Dermis microvascular lymphatic vessel endothelial cell (primary cell): ENCODE measurements at regions not wholly inside any gene's neighbourhood (a gene's known extent, or its start where the extent isn't known, plus 50 kb on each side); places are given as distances from the start of the nearest gene placed in this dataset.
A peak's percentile ranks its signal among the peaks of the same experiment; 100 is the strongest.

ENCODE experiments used
- DNase-seq, 2 donors: peaks; one replicate each; pipeline versions ENCODE4 v3.0.0 to v3.0.0-alpha.2; 2010; ENCODE audit warnings: low read depth in 2 of 2

DNA sequence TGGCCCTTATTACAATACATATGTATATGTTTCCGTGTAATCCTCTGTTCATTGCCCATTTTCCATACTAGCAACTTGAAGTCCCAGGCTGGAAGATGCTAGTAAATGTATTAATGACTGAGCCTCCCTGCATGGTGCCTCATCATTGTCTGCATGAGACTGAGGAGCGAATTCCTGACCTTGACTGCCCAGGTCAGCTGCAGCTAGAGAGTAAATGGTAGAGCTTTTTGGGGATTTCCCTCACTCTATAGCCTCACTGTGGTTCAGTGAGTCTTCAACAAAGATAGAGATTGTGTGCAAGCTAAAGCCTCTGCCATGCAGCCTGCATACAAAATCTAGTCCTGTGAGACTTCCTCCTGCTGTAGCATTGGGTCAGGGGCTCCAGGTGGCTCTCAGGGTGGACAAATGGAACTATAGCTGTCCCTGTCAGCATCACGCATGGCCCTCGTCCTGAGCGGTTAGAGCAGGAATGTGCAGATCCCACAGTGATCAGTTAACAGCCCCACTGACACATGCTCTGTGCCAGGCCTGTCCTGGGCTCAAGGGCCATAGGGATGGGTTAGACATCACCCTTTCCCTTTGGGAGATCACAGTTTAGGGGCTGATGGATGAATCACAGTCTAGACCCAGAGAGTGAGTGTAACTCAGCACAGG lies 741.7 kb downstream of the MATN1 start:
- DNase-seq: no peak

DNA sequence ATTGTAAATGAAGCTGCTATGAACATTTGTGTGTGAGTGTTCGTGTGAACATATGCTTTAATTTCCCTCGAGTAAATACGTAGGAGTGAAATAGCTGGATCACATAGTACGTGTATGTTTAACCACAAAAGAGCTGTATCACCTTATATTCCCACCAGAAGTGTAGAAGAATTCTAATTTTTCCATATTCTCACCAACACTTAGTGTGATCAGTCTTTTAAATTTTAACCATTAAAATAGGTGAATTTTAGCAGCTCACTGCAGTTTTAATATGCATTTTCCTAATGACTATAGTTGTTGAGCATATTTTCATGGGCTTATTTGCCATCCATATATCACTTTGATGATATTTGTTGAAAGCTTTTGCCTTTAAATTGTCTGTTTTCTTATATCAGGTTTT lies 741.2 kb downstream of the PTPRU start:
- no peak for DNase-seq

DNA sequence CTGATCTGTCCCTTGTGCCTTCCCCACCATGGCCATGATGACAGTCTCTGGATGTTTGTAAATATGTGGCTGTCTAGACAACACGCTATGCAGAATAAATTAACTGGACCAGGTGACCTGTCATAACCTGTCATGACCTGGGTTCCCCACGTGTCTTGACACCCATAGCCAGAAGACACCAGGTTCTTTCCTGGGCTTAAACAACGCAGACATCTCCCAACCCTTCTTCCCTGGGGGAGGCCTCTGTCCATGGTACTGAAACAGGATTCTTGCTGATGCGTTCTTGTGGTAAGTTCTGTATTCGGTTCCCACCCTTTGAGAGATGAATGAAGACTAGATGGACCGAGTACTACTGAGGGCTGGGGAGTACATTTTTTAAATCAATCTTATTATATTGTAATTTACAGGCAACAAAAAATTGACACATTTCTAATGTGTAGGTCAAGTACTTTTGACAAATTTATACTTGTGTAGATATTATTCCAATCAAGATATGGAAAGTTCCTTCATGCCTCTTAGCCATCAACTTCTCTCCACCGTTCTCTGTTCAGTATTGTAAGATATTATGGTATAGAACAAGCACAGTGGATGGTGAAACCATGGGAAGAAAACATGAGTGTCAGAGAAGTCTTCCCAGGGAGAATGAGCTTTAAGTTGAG lies 738.8 kb downstream of the PTPRU start:
- DNase-seq: peak; percentile 21 to 60

DNA sequence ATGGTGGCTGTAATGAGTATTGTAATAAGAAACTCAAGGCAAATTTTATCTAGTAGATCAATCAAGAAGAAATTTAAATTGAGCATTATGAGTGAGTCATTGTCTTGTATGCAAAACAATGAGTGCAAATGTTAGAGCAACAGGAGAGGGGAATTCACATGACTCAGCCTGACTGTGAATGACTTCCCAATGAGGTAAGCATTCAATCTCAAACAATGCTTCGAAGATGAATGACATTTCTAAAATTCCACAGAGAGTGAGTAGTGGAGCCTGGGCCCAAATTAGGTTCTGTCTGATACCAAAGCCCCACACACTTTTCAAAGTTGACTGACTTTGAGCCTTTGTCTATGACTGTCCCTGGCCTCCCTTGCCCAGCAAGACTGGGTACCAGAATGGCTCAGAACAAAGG lies 738.0 kb downstream of the PTPRU start:
- DNase-seq: peak; percentile 73 to 90

DNA sequence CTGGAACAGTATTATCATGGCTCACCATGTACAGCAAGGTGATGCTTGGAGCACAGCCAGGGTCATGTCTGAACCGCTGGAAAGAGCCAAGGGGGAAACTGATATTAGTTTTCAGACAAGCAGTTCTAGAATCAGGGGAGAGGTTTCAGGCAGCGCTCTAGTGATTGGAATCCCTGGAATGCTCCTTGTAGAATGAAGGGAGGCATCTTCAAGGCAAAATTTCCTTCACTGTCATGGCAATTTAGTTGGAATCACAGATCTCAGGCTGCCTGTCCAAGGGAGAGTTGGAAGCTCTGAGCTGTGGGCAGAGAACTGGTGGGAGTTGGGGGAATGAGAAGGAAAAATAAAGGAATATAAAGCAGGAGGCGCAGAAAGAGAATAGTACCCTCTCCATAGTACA lies 737.1 kb downstream of the PTPRU start:
- DNase-seq: no peak

DNA sequence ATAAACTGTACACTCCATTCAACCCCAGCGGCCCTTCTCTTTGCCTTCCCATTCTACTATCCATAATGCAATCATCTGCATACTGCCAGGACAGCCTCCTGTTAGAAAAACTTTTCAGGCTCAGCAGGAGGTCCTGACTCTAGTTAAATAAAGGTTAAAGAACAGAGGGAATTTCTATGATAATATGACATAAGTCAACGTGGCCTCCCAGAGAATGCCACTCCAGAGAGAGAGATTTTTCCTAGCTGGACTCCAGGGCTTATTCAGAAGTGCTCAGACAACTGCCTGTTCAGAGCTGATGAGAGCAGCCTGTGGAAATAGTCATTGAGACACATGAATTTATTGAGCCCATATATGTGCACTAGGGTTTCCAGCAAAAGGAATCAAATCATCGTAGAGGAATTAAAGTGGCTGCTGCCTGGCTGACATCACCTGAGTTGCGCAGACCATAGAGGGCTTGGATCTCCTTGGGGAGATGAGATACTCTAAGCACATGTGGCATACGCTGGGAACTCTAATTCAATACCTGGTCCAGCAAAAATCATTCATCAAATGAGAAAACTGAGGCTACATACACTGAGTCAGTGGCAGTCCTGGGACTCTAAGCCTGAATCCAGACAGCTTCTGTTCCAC lies 736.2 kb downstream of the PTPRU start:
- no peak for DNase-seq

DNA sequence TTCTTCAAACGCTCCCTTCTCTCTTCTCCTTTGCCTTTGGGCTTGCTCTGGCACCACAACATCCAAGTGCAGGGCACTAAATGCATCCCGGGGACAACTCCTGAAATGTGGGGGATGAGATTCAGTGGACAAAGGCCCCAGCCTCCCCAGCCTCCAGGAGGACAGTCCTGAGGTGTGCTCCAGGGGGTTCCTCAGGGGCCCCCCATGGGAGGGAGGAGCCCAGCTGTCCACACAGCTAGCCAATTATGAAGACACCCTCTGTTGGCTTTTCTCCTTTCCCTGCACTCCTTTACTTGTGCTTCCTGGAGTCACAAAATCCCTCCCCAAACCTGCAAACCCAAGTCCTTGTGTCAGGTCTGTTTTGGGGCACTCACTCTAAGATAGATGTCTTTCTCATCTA lies 735.4 kb downstream of the PTPRU start:
- DNase-seq: no peak

DNA sequence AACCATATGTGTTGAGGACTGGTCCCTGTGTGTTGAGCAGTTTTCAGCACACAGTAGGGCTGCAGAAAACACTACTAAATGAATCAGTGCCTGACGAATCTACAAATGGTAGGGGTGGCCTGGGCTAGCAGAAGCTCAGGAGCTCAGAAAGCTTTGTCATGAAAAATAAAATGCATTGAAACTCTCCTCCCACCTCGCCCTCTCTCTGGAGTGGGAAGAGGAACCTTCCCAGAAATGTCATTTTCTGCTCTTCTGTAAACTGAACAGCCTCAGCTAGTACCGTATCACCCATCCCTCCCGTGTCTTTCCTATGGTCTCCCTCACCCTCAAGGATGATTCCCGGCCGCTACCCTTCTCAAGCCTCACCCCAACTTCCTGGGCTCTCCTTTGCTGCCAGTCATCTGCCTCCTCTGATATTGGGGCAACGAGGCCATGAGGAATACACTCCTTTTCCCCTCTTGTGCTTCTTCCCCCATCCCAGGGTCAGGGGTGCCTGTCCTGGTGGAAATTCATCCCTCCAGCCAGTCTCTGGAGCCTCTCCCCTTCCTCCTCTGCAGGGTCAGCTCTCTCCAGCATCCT lies 734.5 kb downstream of the PTPRU start:
- DNase-seq: no peak

DNA sequence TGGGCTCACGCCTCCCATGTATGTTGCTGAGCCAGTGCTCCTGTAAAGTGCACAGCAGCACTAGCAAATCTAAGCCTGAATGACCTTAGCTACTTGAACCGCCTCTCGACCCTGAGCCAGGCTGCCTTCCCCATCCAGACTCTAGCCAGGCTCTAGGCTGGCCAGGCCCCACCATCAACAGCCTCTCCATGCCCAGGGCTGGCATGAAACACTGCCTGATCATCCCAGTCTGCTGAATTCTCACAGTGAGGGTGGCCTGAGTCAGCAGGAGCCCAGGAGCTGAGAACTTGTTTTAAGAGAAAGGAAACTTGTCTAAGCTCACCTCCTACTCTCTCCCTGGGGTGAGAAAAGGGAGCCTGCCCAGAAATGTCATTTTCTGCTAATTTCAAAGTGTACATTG lies 733.3 kb downstream of the PTPRU start:
- no peak for DNase-seq

DNA sequence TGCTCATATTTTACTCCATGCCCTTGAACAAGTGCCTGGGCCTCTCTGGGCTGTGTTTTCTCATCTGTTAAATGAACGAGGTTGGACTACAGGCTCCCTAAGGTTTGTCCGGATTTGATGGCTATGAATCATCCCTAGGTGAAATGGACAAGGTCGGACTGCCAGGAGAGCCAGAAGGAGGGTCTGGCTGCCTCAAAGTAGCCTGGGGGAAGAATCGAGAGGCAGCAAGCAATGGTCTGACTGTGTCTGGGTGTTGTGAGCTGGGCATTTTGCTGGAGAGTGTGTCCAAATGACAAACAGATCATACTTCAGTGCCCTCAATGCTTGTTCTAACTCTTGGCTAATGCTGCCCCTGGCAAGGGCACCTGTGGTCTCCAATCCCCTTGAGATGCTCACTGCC lies 730.9 kb downstream of the PTPRU start:
- DNase-seq: no peak

DNA sequence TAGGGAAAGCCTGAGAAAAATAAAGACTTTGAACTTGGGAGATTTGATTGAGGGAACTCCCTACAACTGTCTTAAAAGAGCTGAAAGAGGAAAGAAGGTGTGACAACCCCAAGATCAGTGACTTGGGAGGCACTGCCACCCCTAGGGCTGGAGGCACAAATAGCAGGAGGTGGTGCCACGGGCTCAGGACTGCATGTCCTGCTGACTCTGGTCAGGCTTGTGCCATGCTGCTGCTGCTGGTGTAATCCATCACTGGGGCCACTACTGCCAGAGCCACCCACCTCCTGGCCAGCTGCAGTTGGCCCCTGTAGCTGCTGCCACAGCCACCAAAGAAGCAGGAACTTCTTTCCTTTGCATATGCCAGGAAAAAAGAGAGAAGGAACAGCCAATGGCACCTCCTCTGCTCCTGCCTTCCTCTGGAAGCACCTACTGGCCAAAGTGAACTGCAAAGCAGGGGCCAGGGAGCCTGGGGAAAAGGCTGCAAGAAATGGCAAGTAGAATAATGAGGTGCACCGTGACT lies 730.3 kb downstream of the PTPRU start:
- DNase-seq: no peak

DNA sequence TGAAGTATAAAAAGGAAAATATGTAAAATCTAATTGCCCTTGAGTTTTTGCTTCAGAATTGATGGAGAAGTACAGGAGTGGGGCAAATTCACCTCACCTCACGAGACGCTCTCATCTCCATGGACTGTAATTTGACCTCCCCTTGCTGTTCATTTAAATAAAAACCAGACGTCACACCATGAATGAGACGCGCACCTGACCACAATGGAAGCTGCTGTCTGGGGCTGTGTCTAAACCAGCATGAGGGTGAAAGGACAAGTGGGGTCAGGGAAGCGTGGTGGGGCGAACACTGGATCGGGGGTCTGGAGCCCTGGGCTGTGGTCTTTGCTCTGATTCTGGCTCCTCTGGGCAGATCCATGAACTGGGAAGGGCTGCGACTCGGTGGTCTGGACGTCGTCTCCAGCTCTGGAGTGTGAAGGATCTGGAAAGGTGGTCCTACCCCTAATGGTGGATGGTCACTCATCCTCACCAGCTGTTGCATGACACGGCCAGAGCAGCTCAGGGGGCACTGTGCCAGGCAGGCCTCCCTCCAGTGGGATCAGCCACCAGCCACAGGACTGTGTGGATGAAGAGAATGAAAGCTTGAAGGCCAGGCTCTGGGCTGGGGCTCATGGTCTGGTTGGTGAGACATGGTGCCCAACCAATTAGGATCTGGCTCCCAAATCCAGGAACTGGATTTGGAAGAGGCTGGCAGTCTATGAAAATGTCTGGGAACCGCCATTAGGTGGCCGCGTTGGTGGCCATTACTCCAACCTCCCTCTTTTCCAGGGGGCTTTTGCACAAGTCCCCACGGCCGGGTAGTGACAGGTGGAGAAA lies 728.6 kb downstream of the PTPRU start:
- DNase-seq: no peak

DNA sequence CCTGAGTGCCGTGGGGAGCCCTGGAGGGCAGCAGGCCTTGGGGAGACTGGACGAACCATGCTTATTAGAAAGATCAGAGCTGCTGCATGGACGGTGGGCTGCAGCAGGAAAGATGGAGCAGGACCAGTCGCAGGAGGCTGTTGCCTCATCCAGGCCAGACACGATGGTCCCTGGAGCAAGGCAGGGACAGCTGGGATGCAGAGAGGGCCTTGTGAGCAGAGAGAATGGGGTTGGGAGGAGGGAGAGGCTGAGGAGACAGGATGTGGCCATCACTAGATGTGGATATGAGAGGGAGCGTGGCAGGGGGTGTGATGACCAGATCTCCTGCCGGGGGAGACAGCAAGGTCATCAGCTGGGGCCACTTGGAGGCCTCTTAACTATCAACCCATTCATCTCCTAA lies 727.6 kb downstream of the PTPRU start:
- no peak for DNase-seq

DNA sequence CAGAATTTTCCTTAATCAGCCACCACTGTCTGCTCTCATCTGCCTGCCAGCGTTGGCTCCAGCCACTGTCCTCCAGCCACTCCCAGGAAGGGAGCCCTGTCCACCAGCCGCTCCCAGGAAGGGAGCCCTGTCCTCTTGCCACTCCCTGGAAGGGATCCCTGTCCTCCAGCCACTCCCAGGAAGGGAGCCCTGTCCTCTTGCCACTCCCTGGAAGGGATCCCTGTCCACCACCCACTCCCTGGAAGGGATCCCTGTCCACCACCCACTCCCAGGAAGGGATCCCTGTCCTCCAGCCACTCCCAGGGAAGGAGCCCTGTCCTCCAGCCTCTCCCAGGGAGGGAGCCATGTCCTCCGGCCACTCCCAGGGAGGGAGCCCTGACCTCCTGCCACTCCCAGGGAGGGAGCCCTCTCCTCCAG lies 726.5 kb downstream of the PTPRU start:
- DNase-seq: no peak

DNA sequence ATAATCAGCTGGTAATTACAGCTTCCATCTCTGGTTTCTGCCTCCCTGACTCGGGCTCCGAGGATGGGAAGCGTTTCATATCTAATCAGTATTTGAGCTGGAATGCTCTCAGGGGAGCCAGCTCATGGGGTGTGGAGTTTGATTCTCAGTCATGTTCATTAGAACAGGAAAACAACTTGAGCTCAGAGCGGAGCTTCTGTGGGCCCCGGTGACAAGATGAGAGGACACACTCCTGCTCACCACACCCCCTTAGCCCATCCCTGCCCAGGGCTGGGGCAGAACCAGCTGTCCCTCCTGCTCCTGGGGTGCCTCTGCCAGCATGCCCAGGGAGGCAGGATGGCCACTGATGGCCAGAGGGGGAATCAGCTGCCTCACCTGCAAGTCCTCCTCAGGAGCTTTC lies 726.0 kb downstream of the PTPRU start:
- no peak for DNase-seq

DNA sequence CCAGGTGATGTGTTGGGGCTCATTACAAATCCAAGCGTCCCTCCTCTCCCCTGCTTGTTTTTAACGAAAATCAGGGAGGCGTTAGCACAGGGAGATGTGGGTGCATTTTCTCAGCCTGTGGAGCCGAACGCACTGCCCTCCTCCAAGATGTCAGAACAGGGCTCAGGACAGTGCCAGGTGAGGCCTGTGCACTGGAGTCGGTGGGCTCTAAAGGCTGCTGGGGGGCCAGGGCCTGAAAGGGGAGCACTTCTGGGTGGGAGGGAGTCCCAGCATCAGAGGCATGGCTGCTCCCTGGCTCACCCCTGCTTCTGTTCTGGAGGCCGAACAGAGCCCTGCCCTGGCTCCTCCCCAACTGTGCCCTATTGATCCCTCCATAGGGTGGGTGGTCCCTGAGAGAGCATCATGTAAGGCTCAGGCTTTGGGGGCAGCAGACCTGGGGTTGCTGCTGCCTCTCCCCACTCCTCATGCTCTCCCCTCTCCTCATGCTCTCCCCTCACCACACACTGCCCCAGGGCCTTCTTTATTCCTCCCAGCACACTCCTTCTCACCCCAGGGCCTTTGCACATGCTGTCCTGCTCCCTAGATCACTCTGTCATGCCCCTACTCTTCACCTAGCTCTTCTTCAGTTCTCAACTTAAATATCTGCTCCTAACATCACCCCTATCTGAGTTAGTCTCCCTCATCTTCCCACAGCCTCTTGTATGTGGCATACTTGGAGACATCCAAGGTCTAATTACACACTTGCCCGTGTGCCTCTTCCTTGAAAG lies 725.2 kb downstream of the PTPRU start:
- DNase-seq: no peak

DNA sequence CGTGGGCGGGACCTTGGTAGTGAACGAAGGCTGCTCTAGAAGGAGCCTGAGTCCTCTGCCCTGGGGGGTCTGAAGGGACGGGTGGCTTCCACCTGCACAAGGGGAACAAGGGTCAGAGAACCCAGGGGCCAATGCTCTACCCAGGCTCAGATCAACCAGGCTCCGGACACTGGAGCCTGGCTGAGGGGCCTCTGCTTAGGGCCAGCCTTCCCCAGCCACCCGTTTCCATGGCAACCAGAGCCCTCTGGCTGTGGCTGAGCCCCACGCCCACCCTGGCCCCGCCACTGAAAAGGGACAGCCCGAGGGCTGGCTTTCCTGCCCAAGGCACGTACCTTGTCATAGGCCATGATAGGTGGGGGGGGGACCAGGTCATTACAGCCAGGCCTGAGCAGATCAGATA lies 724.6 kb downstream of the PTPRU start:
- no peak for DNase-seq

DNA sequence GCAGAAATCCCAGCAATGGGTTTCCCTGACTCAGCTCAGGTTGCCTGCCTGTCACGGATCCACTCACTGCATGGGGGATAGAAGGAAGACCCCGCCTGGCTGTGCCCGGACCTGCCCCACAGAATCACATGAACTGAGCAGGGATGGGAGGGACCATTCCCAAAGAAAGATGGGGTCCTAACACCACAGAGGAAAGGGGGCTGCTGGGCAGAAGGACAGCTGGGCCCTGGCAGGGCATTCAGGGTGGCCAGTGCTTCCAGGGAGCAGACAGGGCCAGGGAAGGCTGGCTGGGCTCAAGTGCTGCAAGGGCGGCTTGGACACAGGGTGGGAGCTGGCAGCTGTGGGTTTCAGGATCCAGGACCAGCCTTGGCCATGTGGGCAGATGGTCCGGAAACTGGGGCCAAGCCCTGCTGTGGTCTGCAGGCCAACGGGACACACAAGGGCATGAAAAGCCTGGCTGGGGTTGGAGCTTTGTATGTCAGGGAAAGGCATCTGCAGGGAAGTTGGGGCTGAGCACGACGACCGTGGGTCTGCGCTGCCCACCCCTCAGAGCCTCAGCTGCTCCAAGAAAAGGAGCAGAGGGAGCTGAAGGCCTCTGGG lies 723.9 kb downstream of the PTPRU start:
- DNase-seq: no peak

DNA sequence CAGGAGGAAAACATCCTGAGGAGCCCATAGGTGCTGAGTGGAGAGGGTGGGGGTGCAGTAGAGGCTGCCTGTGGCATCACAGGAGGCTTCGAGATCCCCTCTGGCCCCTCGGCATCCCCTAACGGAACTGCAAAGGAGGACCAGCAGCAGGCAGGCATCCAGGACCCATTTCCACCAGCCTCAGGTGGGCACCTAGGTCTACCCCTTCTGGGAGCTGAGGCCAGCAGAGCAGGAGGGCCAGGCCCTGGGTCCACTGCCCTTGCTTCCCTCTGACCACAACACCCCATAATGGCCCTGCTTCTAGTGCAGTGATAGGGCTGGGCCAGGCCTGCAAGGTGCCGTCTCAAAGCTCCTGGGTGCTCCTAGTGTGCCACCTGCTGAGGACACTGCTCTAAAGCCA lies 723.0 kb downstream of the PTPRU start:
- DNase-seq: no peak

DNA sequence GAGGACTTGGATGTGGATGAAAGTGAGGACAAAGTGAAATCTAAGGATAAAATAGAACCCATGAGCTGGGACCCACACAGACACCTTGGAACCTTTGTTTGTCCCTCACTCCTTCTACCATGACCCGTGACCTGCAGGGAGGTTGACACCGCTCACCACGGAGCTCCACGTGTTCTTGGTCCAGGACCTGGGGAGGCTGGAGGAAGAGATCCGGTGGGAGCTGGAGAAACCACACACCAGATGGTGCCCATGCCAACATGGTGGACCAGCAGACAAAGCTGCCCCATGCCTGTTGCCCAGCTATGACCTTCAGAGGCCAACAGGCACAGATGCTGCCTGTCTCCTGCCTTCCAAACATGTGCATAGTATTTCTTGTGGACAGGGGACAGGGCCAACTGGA lies 721.9 kb downstream of the PTPRU start:
- no peak for DNase-seq
